Activated CD8-positive, alpha-beta T cell treated with anti-CD3 and anti-CD28 coated beads for 36 hours (primary cell): ENCODE measurements at regions not wholly inside any gene's neighbourhood (a gene's known extent, or its start where the extent isn't known, plus 50 kb on each side); places are given as distances from the start of the nearest gene placed in this dataset.
A peak's percentile ranks its signal among the peaks of the same experiment; 100 is the strongest.

Experiments
- ATAC-seq: fragments of 200-7000 bp; cut with Tn5 transposase; one replicate; pipeline ENCODE4 v1.10.0; 2021; ENCODE audit warnings: mild to moderate bottlenecking, moderate library complexity
- CTCF ChIA-PET: fragments of 350-600 bp; sonication (Branson Sonifier 250); formaldehyde crosslinking; loops from one replicate; lab custom pipeline; 2021; ENCODE audit warnings: antibody characterized with exemption; lab: Charles Lee
- POLR2A ChIA-PET: fragments of 350-600 bp; sonication (Branson Sonifier 250); formaldehyde crosslinking; loops from one replicate; lab custom pipeline; 2021; ENCODE audit warnings: antibody characterized with exemption; lab: Charles Lee
- DNase-seq: peaks from one replicate; pipeline ENCODE4 v3.0.0-alpha.2; 2020
- H3K27ac Mint-ChIP-seq: one replicate; pipeline ENCODE4 v1.8.0; 2021; ENCODE audit warnings: mild to moderate bottlenecking, mixed read lengths
- H3K27me3 Mint-ChIP-seq: one replicate; pipeline ENCODE4 v1.8.0; 2021; ENCODE audit warnings: mixed read lengths
- H3K36me3 Mint-ChIP-seq: one replicate; pipeline ENCODE4 v1.8.0; 2021; ENCODE audit warnings: low read depth, mixed read lengths
- H3K4me1 Mint-ChIP-seq: one replicate; pipeline ENCODE4 v1.8.0; 2021; ENCODE audit warnings: low read depth, mixed read lengths
- H3K4me3 Mint-ChIP-seq: one replicate; pipeline ENCODE4 v1.8.0; 2021; ENCODE audit warnings: mild to moderate bottlenecking, moderate library complexity, mixed read lengths
- H3K9me3 Mint-ChIP-seq: one replicate; pipeline ENCODE4 v1.8.0; 2021; ENCODE audit warnings: mixed read lengths
- intact Hi-C: fragments of 100-400 bp; cut with micrococcal nuclease; formaldehyde crosslinking; loops from one replicate; pipeline ENCODE4 v1.10.0; 2022
- TF ChIP-seq, protein P1 (sequence below): fragments of 200-600 bp; IDR thresholded peaks from one replicate; pipeline ENCODE4 v1.8.0; 2022; ENCODE audit warnings: antibody characterized with exemption, mild to moderate bottlenecking

- Mint-ChIP-seq H3K36me3 (no peaks in the 10 kb centered on the region), H3K27ac (no peak overlapping the region), H3K4me3 (no peak overlapping the region), H3K27me3 (no peaks in the 10 kb centered on the region), H3K9me3 (no peaks in the 10 kb centered on the region), H3K4me1 (peaks cover 20% of the 10 kb centered on the region)
- ChIA-PET POLR2A (no interaction called here), CTCF (interaction anchor here (1.3 to 1.5 kb wide), 2 partner anchors 10 to 21 kb away, joined by 3 to 4 read pairs; no protein-coding TSS in a partner anchor)
- DNase-seq (peak; percentile 5), ATAC-seq (no peak)
- TF ChIP-seq, protein P1, sequence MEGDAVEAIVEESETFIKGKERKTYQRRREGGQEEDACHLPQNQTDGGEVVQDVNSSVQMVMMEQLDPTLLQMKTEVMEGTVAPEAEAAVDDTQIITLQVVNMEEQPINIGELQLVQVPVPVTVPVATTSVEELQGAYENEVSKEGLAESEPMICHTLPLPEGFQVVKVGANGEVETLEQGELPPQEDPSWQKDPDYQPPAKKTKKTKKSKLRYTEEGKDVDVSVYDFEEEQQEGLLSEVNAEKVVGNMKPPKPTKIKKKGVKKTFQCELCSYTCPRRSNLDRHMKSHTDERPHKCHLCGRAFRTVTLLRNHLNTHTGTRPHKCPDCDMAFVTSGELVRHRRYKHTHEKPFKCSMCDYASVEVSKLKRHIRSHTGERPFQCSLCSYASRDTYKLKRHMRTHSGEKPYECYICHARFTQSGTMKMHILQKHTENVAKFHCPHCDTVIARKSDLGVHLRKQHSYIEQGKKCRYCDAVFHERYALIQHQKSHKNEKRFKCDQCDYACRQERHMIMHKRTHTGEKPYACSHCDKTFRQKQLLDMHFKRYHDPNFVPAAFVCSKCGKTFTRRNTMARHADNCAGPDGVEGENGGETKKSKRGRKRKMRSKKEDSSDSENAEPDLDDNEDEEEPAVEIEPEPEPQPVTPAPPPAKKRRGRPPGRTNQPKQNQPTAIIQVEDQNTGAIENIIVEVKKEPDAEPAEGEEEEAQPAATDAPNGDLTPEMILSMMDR, result no peak
- intact Hi-C loops, result no loop called here
Measured at GRCh38 chr3:111282024-111282423, 210.4 kb downstream of the NECTIN3 start.

DNA sequence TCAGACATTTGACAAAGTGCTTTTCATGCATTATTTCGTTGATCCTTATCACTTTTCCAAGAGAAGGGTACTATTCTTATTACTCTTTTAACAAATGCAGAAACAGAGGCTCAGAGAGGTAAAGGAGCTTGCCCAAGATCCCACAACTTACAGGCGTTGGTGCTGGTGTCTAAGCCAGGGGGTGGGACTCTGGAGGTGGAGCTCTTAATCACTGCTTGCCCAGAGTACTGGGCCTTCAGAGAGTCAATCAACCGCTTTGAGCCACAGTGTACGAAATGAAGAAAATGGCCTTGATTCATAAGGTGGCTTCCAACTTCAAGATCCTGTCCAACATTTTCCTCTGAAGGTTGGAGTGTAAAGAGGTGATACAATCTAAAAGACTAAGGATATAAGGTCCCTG is 211.5 kb downstream of the NECTIN3 start:
- CTCF ChIA-PET, result interaction anchor here (1.3 kb wide), 1 partner anchor 11 kb away, joined by 3 read pairs; no protein-coding TSS in a partner anchor
- no peak for DNase-seq
- POLR2A ChIA-PET, result no interaction called here
- H3K27ac Mint-ChIP-seq, result no peak overlapping the region
- no peak overlapping the region for H3K4me3 Mint-ChIP-seq
- H3K4me1 Mint-ChIP-seq, result peaks cover 16% of the 10 kb centered on the region
- intact Hi-C loops, result no loop called here
- no peaks in the 10 kb centered on the region for H3K9me3 Mint-ChIP-seq
- ATAC-seq, result no peak
- TF ChIP-seq, protein P1, result no peak
- H3K27me3 Mint-ChIP-seq, result no peaks in the 10 kb centered on the region
- no peaks in the 10 kb centered on the region for H3K36me3 Mint-ChIP-seq

DNA sequence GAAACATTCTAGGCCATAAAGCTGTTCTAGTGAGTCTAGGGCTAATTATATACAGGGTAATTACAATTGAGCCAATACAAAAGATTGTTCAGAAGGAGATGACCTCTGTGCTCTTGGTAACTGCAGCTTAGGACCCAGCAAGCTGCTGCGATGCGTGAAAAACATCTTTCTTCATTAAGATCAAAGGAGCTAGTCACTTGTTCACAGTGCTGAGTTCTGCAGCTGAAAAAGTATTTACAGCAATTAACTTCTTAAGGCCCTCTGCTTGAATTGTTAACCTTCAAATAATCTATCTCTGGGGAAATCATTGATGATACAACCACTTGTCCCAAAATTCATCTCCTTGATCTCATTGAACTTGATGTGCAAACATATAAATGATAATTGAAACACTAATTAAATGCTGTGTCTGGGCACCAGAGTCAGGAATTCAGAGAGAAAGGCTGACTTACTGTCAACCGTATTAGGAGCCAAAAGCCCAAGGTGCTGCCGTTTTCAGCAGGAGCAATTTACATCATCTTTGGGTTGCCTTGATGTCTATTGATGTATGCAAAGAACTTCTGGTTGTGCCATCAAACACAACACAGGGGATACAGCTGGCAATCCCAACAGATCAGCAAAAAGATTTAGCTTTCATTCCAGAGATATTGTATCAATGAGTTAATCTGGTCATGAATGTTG is 213.0 kb downstream of the NECTIN3 start:
- no peak for ATAC-seq
- Mint-ChIP-seq H3K27me3 (no peaks in the 10 kb centered on the region), H3K4me1 (peaks cover 16% of the 10 kb centered on the region), H3K36me3 (no peaks in the 10 kb centered on the region), H3K9me3 (no peaks in the 10 kb centered on the region), H3K27ac (no peak overlapping the region), H3K4me3 (no peak overlapping the region)
- ChIA-PET POLR2A (no interaction called here), CTCF (no interaction called here)
- TF ChIP-seq, protein P1, result no peak
- intact Hi-C loops, result no loop called here
- DNase-seq, result no peak

GRCh38 chr3:111285184-111285538 is 213.5 kb downstream of the NECTIN3 start:
- no peaks in the 10 kb centered on the region for H3K27me3 Mint-ChIP-seq

DNA sequence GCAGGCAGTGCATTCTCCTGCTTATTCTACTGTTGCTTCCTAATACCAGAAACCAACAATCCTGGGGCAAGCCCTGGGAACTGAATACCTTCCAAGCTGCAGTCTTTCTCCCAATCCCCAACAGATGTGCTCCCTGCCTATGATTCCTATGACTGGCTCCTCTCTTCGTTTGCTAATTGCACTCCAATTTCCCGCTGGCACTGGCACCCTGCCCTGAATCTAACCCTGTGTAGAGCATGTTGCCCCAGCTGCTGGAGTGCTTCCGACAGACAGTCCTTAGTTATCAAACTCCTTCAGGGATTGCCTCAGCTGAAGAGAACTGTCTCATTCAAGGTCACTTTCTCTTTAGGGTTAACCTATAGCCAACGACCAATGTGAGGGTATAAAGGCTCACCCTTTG is 214.1 kb downstream of the NECTIN3 start:
- H3K4me3 Mint-ChIP-seq, result no peak overlapping the region
- H3K27ac Mint-ChIP-seq, result no peak overlapping the region
- H3K27me3 Mint-ChIP-seq, result no peaks in the 10 kb centered on the region
- no peak for DNase-seq
- no peak for ATAC-seq
- no peaks in the 10 kb centered on the region for H3K9me3 Mint-ChIP-seq
- no peaks in the 10 kb centered on the region for H3K36me3 Mint-ChIP-seq
- POLR2A ChIA-PET, result no interaction called here
- CTCF ChIA-PET, result no interaction called here
- peaks cover 16% of the 10 kb centered on the region for H3K4me1 Mint-ChIP-seq
- intact Hi-C loops, result no loop called here
- TF ChIP-seq, protein P1, result no peak

More at GRCh38 chr3:111285184-111285538, 213.5 kb downstream of the NECTIN3 start:
- intact Hi-C loops, result no loop called here
- no peaks in the 10 kb centered on the region for H3K36me3 Mint-ChIP-seq
- H3K27ac Mint-ChIP-seq, result no peak overlapping the region
- peaks cover 16% of the 10 kb centered on the region for H3K4me1 Mint-ChIP-seq
- no peak for ATAC-seq
- TF ChIP-seq, protein P1, result no peak
- no peaks in the 10 kb centered on the region for H3K9me3 Mint-ChIP-seq
- no peak for DNase-seq
- ChIA-PET CTCF (no interaction called here), POLR2A (no interaction called here)
- H3K4me3 Mint-ChIP-seq, result no peak overlapping the region
